Kidney tubule cell (primary cell): ENCODE measurements at regions not wholly inside any gene's neighbourhood (a gene's known extent, or its start where the extent isn't known, plus 50 kb on each side); places are given as distances from the start of the nearest gene placed in this dataset.

Experiments used
- DNase-seq: peaks from one replicate; pipeline ENCODE4 v3.0.0-alpha.2; 2018; ENCODE audit warnings: low spot score

GRCh38 chr22:22037740-22038139 lies 55.2 kb upstream of the TOP3B start:
- DNase-seq: no peak

- no peak for DNase-seq
Measured at GRCh38 chr22:22037229-22037628, 54.6 kb upstream of the TOP3B start.

DNA sequence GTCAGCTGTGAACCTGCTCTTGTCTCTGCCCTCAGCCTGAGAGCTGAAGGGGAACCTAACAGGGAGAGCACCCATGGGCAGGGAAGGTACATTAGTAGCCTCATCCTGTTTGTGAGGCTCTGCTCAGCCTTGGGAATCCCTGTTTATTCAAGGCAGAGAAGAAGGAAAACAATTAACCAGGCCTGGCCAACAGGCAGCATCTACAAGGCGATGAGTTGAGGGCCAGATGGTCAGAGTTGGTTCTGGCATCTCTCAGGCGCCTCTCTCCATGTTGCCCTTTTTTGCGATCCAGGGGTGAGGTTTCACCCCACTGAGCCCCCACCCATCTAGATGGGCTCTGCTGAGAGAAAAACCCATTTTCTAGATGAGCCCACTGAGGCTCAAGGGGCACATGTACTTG lies 54.0 kb upstream of the TOP3B start:
- DNase-seq: no peak

DNA sequence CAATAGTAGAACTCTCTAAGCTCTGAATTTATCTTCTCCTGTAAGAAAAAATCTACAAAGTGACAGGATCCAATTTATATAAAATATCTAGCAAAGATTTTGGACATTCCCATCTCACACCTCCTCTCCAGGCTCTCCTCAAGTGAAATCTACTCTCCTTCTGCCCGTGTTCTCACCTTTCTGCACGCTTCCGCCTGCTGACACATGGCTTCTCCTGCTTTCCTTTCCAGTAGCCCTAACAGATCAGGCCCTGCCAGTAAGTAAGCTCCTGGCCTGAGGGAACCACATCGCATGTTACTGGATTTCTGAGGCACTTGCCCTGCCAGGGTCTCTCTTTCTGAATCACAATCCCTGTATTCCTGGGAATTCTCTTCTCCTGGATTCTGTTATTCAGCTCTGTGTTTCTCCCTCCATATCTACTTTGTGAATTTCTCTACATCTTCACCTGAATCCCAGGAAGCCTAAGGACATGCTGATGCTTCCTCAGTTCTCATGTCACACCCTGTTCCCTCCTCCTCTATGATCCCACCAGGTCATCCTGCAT lies 53.3 kb upstream of the TOP3B start:
- DNase-seq: no peak

DNA sequence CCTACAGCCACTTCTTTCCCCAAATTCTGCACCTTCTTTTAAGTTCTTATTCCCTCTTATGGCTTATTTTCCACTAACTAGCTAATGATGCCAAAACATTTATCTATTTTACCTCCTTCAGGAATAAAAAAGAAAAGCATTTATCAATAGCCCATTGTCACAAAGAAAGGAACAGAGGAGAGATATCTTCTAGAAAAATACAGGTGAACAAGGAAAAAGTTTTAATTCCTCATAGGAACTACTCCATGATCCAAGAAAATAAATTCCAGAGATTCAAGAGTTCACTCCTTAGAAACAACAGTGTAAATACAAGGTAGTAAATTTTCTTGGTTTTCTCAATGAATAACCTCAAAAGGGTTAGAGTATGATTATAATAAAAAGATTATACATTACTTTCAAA lies 52.6 kb upstream of the TOP3B start:
- DNase-seq: no peak

DNA sequence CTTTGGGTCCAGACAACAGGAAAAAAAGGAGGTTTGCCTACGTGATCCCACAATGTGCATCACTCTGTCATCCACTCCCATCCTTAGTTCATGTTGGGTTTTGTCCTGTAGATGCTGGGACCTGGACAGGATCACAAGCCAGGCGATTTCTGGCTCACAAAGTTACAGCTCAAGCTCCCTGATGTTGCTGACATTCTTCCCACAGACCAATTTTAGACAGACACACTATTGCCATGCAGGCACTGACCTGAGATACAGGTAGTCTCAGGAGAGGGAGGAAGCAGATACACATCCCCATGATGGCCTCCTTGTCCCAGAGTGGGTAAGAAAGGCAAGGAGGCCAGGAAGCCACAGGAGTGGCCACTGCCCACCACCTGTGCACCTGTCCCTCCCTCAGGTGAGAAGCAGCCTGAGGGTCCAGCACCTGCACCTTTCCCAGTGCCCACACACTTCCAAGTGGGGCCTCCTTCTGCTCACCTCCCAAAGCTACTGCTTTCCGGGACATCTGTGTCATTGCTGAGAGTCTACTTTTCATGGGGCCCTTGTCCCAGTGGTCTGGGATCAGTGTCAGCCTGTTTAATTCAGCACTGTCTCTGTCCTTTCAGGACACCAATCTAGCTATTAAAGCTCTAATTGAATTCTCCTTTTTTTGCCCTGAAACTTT lies 52.0 kb upstream of the TOP3B start:
- DNase-seq: no peak

DNA sequence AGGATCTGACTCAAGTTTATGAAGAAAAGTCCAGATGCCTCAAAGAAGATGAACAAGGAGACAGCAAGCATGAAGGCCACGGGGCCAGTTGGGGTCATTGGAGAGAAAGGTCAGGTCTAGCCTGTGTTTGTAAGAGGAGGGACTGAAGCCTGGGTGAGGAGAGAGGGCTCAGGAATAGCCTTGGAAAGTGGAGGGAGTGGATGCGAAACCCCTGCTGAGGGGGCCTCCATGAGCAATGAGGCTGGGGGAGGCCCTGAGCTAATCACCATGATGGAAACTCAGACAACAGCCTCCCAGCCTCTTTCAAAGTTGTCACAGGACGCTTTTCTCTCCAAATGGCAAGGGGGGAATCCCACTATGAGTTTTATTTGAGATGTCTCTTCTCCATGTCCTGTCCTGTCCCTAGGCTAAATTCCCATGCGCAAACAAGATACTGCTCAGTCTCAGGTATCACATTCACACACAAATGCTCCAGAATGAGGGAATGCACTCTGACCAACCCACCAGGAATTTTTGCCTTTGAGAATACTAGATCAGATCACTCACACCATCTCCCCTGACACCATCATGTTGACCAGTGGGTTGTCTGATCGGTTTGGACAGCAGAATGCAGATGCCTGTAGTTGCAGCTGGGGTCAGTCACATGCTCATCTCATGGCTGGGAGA lies 51.3 kb upstream of the TOP3B start:
- no peak for DNase-seq

- DNase-seq: no peak
Measured at GRCh38 chr22:22032906-22033802, 50.6 kb upstream of the TOP3B start.

DNA sequence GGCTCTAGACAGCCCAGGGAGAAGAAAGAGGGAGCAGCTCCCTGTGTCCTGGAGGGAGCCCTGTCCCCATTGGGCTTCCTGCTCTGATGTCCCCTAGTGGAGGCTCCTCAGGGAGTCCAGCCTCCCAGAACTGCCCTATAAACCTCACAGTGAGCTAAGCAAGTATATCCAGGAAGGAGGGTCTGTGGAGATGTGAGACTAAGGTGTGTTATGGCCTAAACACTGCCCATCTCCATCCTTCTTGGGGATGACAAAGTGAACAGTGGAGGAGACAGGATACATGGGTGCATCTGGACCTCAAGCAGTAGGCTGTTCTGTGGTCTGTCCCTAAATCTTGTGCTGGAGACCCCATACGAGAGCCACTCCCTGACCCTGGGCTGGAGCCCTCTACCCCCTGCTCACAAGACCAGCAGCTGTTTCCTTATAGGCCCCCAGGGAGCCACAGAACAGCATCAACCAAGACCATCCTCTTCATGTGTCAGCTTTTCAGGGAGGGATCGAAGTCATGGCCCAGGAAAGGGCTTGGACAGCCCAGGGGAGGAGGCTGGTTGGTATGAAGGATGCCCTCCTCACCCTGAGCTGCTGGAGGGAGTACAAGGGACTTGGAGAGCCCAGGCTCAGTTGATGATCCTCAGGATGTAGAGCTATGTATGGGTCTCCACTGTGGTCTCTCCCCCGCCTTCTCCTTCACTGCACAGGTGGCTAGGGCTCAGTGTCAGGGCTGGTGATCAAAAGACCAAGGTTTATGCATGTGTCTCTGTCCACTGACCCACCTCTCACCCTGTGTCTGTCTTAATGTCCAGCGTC lies 49.7 kb upstream of the TOP3B start:
- no peak for DNase-seq
